ENCODE measurements at regions not wholly inside any gene's neighbourhood (a gene's known extent, or its start where the extent isn't known, plus 50 kb on each side); places are given as distances from the start of the nearest gene placed in this dataset.

DNA sequence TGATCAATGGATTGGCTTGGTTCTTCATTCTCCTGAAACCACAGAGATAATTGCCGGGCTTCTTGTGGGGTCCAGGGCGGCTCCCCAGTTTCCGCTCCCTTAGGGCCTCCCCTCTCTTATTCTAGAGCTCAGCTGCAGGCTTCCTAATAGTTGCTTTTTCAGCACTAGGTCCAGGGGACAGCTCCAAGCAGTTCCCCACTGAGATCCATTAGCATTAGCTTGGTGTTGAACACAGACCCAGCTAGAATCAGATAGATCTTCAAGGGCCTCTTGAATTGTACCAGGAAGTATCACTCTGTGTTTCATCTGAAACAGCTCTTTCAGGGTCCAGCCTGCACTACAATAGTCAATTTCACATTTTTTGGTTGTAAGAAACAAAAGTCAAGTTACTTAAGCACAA is 238.7 kb downstream of the SEC23IP start:
- TF ChIP-seq, protein P1, sequence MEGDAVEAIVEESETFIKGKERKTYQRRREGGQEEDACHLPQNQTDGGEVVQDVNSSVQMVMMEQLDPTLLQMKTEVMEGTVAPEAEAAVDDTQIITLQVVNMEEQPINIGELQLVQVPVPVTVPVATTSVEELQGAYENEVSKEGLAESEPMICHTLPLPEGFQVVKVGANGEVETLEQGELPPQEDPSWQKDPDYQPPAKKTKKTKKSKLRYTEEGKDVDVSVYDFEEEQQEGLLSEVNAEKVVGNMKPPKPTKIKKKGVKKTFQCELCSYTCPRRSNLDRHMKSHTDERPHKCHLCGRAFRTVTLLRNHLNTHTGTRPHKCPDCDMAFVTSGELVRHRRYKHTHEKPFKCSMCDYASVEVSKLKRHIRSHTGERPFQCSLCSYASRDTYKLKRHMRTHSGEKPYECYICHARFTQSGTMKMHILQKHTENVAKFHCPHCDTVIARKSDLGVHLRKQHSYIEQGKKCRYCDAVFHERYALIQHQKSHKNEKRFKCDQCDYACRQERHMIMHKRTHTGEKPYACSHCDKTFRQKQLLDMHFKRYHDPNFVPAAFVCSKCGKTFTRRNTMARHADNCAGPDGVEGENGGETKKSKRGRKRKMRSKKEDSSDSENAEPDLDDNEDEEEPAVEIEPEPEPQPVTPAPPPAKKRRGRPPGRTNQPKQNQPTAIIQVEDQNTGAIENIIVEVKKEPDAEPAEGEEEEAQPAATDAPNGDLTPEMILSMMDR (IDR thresholded peaks at IDR 0.05; ENCODE audit: insufficient read depth, low read depth, low read length, missing control alignments) = no peak
- no peak overlapping the region for H3K4me3 ChIP-seq (ENCODE audit: low read length)
- DNase-seq (ENCODE audit: low read depth) = peak; percentile 45

GRCh38 chr10:120132811-120133210 is 240.3 kb downstream of the SEC23IP start:
- no peak overlapping the region for H3K4me3 ChIP-seq (ENCODE audit: low read length)
- TF ChIP-seq, protein P1 (IDR thresholded peaks at IDR 0.05; ENCODE audit: insufficient read depth, low read depth, low read length, missing control alignments) = no peak
- no peak for DNase-seq (ENCODE audit: low read depth)

DNA sequence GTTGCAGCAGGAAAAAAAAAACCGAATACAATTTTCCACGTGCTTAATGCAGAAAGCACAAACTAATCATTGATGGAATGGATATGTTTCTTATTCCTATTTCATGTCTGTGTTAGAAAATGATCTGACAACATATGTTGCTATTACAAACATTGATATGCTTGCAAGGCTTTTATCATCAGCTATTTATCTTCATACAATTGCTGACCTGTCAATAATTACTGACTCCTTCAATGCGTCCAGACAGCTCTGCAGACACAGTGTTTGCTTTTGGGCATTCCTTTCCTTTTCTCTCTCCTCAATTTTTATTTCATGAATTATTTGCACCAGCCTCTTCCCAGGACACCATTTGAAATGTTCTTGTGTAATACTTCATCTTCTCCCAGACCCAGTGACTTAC is 246.2 kb downstream of the SEC23IP start:
- no peak overlapping the region for H3K4me3 ChIP-seq (ENCODE audit: low read length)
- DNase-seq (ENCODE audit: low read depth) = no peak
- TF ChIP-seq, protein P1 (IDR thresholded peaks at IDR 0.05; ENCODE audit: insufficient read depth, low read depth, low read length, missing control alignments) = no peak

DNA sequence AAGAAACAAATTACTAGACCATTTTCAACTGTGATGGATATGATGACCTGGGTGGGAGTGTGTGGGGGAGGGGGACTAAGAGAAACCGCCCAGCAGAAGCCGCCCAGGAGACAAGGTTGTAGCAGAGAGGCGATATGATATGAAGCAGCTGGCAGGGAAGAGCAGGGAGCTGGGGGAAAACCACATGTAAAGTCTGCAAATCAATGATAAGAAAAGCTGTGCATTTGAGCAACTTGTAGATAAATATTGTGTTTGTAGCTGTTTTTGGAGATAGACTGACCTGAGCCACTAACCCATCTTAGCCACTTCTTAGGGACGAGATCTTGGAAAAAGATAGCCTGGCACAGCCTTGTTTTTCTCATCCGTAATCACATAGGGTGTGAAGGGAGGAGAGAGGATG is 252.6 kb downstream of the SEC23IP start:
- TF ChIP-seq, protein P1 (IDR thresholded peaks at IDR 0.05; ENCODE audit: insufficient read depth, low read depth, low read length, missing control alignments) = no peak
- no peak overlapping the region for H3K4me3 ChIP-seq (ENCODE audit: low read length)
- DNase-seq (ENCODE audit: low read depth) = no peak

- DNase-seq (ENCODE audit: low read depth) = no peak
- TF ChIP-seq, protein P1 (IDR thresholded peaks at IDR 0.05; ENCODE audit: insufficient read depth, low read depth, low read length, missing control alignments) = no peak
- no peak overlapping the region for H3K4me3 ChIP-seq (ENCODE audit: low read length)
Observed at GRCh38 chr10:120156614-120157274, 264.2 kb downstream of the SEC23IP start.

- H3K4me3 ChIP-seq (ENCODE audit: low read length) = no peak overlapping the region
- no peak for DNase-seq (ENCODE audit: low read depth)
- TF ChIP-seq, protein P1 (IDR thresholded peaks at IDR 0.05; ENCODE audit: insufficient read depth, low read depth, low read length, missing control alignments) = no peak
Observed at GRCh38 chr10:120161111-120161510, 268.6 kb downstream of the SEC23IP start.

GRCh38 chr10:120162471-120162870 is 269.9 kb downstream of the SEC23IP start:
- H3K4me3 ChIP-seq (ENCODE audit: low read length) = no peak overlapping the region
- TF ChIP-seq, protein P1 (IDR thresholded peaks at IDR 0.05; ENCODE audit: insufficient read depth, low read depth, low read length, missing control alignments) = no peak
- DNase-seq (ENCODE audit: low read depth) = no peak

Measured in epithelial cell of esophagus (primary cell).